ENCODE measurements at regions not wholly inside any gene's neighbourhood (a gene's known extent, or its start where the extent isn't known, plus 50 kb on each side); places are given as distances from the start of the nearest gene placed in this dataset.

- no peak for TF ChIP-seq POLR2A (IDR thresholded peaks at IDR 0.05)
- no peak for TF ChIP-seq CTCF (IDR thresholded peaks at IDR 0.05 in 4 of 5, conservative IDR thresholded peaks at IDR 0.05 in 1 of 5)
These were observed 121.4 kb downstream of the CTAGE1 start for GRCh38 chr18:22296304-22296703.
